ENCODE measurements at regions not wholly inside any gene's neighbourhood (a gene's known extent, or its start where the extent isn't known, plus 50 kb on each side); places are given as distances from the start of the nearest gene placed in this dataset.

- Histone ChIP-seq H3K23ac (ENCODE audit: insufficient read length, low read depth, low read length) (no peak overlapping the region), H3K9me3 (ENCODE audit: control insufficient read depth, low read depth, low read length) (no peaks in the 10 kb centered on the region), H3K9ac (ENCODE audit: extremely low read depth, insufficient read length, low read length) (no peak overlapping the region), H2BK5ac (ENCODE audit: insufficient read length, low read length) (no peak overlapping the region), H3K23me2 (ENCODE audit: insufficient read length, low read depth, low read length, poor library complexity, severe bottlenecking) (no peaks in the 10 kb centered on the region), H3K4ac (ENCODE audit: low read depth, low read length) (no peak overlapping the region), H3T11ph (ENCODE audit: low read length) (no peak overlapping the region), H4K20me1 (ENCODE audit: control insufficient read depth, insufficient read depth, insufficient read length) (no peaks in the 10 kb centered on the region), H4K91ac (ENCODE audit: insufficient read length, low read depth, low read length) (no peak overlapping the region), H3K79me2 (ENCODE audit: insufficient read depth, low read length) (no peaks in the 10 kb centered on the region), H3K4me2 (ENCODE audit: insufficient read depth, insufficient read length, low read length) (no peak overlapping the region), H2BK12ac (ENCODE audit: insufficient read length, low read depth, low read length) (no peak overlapping the region), H3K4me1 (ENCODE audit: insufficient read depth, low read length) (no peaks in the 10 kb centered on the region), H3K56ac (ENCODE audit: insufficient read length, low read depth, low read length) (no peak overlapping the region), H2BK120ac (ENCODE audit: low read depth, low read length, poor library complexity, severe bottlenecking) (no peak overlapping the region), H2AK5ac (ENCODE audit: insufficient read length, low read length) (no peak overlapping the region), H4K5ac (ENCODE audit: insufficient read length, low read depth, low read length) (no peak overlapping the region), H3K14ac (ENCODE audit: insufficient read depth, low read length) (no peak overlapping the region), H4K8ac (replicated peaks; ENCODE audit: insufficient read length, low read depth, low read length) (no peak overlapping the region), H3K27me3 (ENCODE audit: insufficient read depth, low read length) (no peaks in the 10 kb centered on the region), H3K27ac (ENCODE audit: insufficient read length, low read depth, low read length) (no peak overlapping the region), H2AFZ (ENCODE audit: low read length) (no peak overlapping the region), H2BK15ac (ENCODE audit: low read depth, low read length) (no peak overlapping the region), H2BK20ac (ENCODE audit: low read depth, low read length, poor library complexity, severe bottlenecking) (no peak overlapping the region), H3K18ac (ENCODE audit: insufficient read length, low read depth, low read length) (no peak overlapping the region), H3K79me1 (ENCODE audit: insufficient read depth, low read depth, low read length, poor library complexity, severe bottlenecking) (no peaks in the 10 kb centered on the region)
- DNase-seq, result no peak
- Mint-ChIP-seq H3K9me3 (no peaks in the 10 kb centered on the region), H3K27ac (no peak overlapping the region; a peak in 1 of 7 replicates), H3K27me3 (ENCODE audit: low read depth) (no peaks in the 10 kb centered on the region), H3K36me3 (ENCODE audit: insufficient read depth in 1 of 3, low read depth in 3 of 3) (no peaks in the 10 kb centered on the region), H3K4me1 (no peaks in the 10 kb centered on the region), H3K4me3 (no peak overlapping the region)
- TF ChIP-seq CTCF (conservative IDR thresholded peaks at IDR 0.05), result no peak
- WGBS (ENCODE audit: extremely low coverage, insufficient read length, low lambda C conversion rate), result no CpG with 5 or more reads among the region's 5 CpGs
Observed at GRCh38 chr6:145267076-145267867, 468.0 kb downstream of the EPM2A start.

Measured in H9 (cell line).